MCF 10A (cell line): ENCODE measurements at regions not wholly inside any gene's neighbourhood (a gene's known extent, or its start where the extent isn't known, plus 50 kb on each side); places are given as distances from the start of the nearest gene placed in this dataset.

Experiments
- BruUV-seq: library from RNA; stranded (reverse); fragments of 400-500 nt; replicated peaks from 2 replicates; lab custom pipeline; 2021; lab: Mats Ljungman, UMichigan
- CTCF ChIA-PET: fragments of 300-600 bp; sonication (Branson Sonifier 250); formaldehyde crosslinking; extraction: SDS; loops from one replicate; lab custom pipeline; 2021; ENCODE audit warnings: antibody characterized with exemption, inconsistent platforms; lab: Yijun Ruan, JAX
- POLR2A ChIA-PET: fragments of 300-600, 350-650 bp; sonication (Branson Sonifier 250); formaldehyde crosslinking; extraction: SDS; loops from one replicate; lab custom pipeline; 2020; ENCODE audit warnings: antibody characterized with exemption, inconsistent platforms; lab: Yijun Ruan, JAX
- DNase-seq: peaks from one replicate; pipeline ENCODE4 v3.0.0-alpha.2; 2018; ENCODE audit not compliant: unreplicated experiment
- H3K27ac Mint-ChIP-seq: one replicate; pipeline ENCODE4 v1.8.0; 2022; ENCODE audit warnings: mild to moderate bottlenecking, low read depth, mixed read lengths; ENCODE audit not compliant: unreplicated experiment
- H3K27me3 Mint-ChIP-seq: one replicate; pipeline ENCODE4 v1.8.0; 2022; ENCODE audit warnings: mixed read lengths; ENCODE audit not compliant: insufficient read depth, unreplicated experiment
- H3K36me3 Mint-ChIP-seq: one replicate; pipeline ENCODE4 v1.8.0; 2022; ENCODE audit warnings: mild to moderate bottlenecking, moderate library complexity, mixed read lengths; ENCODE audit not compliant: insufficient read depth, unreplicated experiment
- H3K4me1 Mint-ChIP-seq: one replicate; pipeline ENCODE4 v1.8.0; 2022; ENCODE audit warnings: mixed read lengths; ENCODE audit not compliant: insufficient read depth, unreplicated experiment
- H3K4me3 Mint-ChIP-seq: one replicate; pipeline ENCODE4 v1.8.0; 2022; ENCODE audit warnings: mild to moderate bottlenecking, moderate library complexity, mixed read lengths; ENCODE audit not compliant: unreplicated experiment
- H3K9me3 Mint-ChIP-seq: one replicate; pipeline ENCODE4 v1.8.0; 2022; ENCODE audit warnings: mixed read lengths; ENCODE audit not compliant: unreplicated experiment
- CTCF ChIP-seq: fragments of 200-600 bp; IDR thresholded peaks from one replicate; pipeline ENCODE4 v1.8.0; 2022; ENCODE audit warnings: antibody characterized with exemption, mild to moderate bottlenecking; ENCODE audit not compliant: unreplicated experiment
- intact Hi-C: fragments of 100-400 bp; cut with micrococcal nuclease; formaldehyde crosslinking; loops from 2 replicates; pipeline ENCODE4 v1.14.1; 2022

- POLR2A ChIA-PET = no interaction called here
Measured at GRCh38 chr11:116502641-116503061, 270.1 kb downstream of the BUD13 start.

GRCh38 chr11:116501728-116502127 lies 271.1 kb downstream of the BUD13 start:
- no peaks in the 10 kb centered on the region for H3K4me1 Mint-ChIP-seq
- BruUV-seq = no TSS peak
- intact Hi-C loops = no loop called here

More at GRCh38 chr11:116502641-116503061, 270.1 kb downstream of the BUD13 start:
- intact Hi-C loops = no loop called here
- no peak overlapping the region for H3K4me3 Mint-ChIP-seq
- DNase-seq = no peak
- H3K36me3 Mint-ChIP-seq = no peaks in the 10 kb centered on the region
- no peaks in the 10 kb centered on the region for H3K9me3 Mint-ChIP-seq
- no peak overlapping the region for H3K27ac Mint-ChIP-seq
- BruUV-seq = no TSS peak
- CTCF ChIA-PET = no interaction called here
- H3K4me1 Mint-ChIP-seq = no peaks in the 10 kb centered on the region
- no peak for TF ChIP-seq CTCF
- H3K27me3 Mint-ChIP-seq = peaks cover 60% of the 10 kb centered on the region

GRCh38 chr11:116500947-116501602 lies 271.7 kb downstream of the BUD13 start:
- DNase-seq = no peak
- H3K27me3 Mint-ChIP-seq = peaks cover 46% of the 10 kb centered on the region
- H3K4me3 Mint-ChIP-seq = no peak overlapping the region
- no peak overlapping the region for H3K27ac Mint-ChIP-seq
- H3K9me3 Mint-ChIP-seq = no peaks in the 10 kb centered on the region
- BruUV-seq = no TSS peak
- H3K4me1 Mint-ChIP-seq = no peaks in the 10 kb centered on the region
- intact Hi-C loops = no loop called here
- no peak for TF ChIP-seq CTCF
- ChIA-PET CTCF (interaction anchor here (0.6 kb wide), 1 partner anchor 13 kb away, joined by 3 read pairs; no protein-coding TSS in a partner anchor), POLR2A (no interaction called here)
- no peaks in the 10 kb centered on the region for H3K36me3 Mint-ChIP-seq

More at GRCh38 chr11:116501728-116502127, 271.1 kb downstream of the BUD13 start:
- Mint-ChIP-seq H3K27me3 (peaks cover 52% of the 10 kb centered on the region), H3K4me3 (no peak overlapping the region), H3K27ac (no peak overlapping the region), H3K9me3 (no peaks in the 10 kb centered on the region), H3K36me3 (no peaks in the 10 kb centered on the region)
- no peak for DNase-seq
- ChIA-PET POLR2A (no interaction called here), CTCF (interaction anchor here (0.6 kb wide), 1 partner anchor 14 kb away, joined by 3 read pairs; no protein-coding TSS in a partner anchor)
- TF ChIP-seq CTCF = no peak

- Mint-ChIP-seq H3K4me3 (no peak overlapping the region), H3K27me3 (peaks cover 38% of the 10 kb centered on the region), H3K36me3 (no peaks in the 10 kb centered on the region), H3K4me1 (no peaks in the 10 kb centered on the region), H3K9me3 (no peaks in the 10 kb centered on the region), H3K27ac (no peak overlapping the region)
- DNase-seq = no peak
- TF ChIP-seq CTCF = no peak
- ChIA-PET CTCF (interaction anchor here (0.7 to 1.7 kb wide), 4 partner anchors 10 to 191 kb away, joined by 3 to 7 read pairs (median 4); no protein-coding TSS in a partner anchor), POLR2A (interaction anchor here (0.6 kb wide), 1 partner anchor 10 kb away, joined by 5 read pairs; no protein-coding TSS in a partner anchor)
- intact Hi-C loops = no loop called here
- BruUV-seq = no TSS peak
Measured at GRCh38 chr11:116500026-116500946, 272.5 kb downstream of the BUD13 start.
